ENCODE measurements at regions not wholly inside any gene's neighbourhood (a gene's known extent, or its start where the extent isn't known, plus 50 kb on each side); places are given as distances from the start of the nearest gene placed in this dataset.

DNA sequence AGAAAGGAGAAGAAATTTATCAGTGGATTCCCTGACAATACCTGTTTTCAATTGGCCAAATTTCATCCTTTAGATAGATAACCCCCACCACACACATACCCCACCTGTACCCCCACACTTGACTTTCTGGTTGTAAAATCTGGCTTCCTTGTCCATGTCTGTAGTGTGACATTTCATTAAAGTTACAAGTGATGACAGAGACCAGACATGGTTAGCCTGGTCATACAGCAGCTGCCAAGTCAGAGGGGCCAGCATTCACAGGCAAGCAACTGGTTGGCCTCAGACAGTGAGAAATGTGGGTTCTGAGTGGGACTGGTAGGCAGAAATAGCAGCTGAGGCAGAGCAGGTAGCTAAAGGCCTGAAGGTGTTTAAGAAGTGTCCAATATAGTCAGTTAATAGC lies 238.6 kb upstream of the SOX14 start:
- BruUV-seq (replicated peaks), result no TSS peak
- CTCF ChIA-PET, result no interaction called here
- intact Hi-C loops (cut with micrococcal nuclease; ENCODE audit: unreplicated experiment), result no loop called here

DNA sequence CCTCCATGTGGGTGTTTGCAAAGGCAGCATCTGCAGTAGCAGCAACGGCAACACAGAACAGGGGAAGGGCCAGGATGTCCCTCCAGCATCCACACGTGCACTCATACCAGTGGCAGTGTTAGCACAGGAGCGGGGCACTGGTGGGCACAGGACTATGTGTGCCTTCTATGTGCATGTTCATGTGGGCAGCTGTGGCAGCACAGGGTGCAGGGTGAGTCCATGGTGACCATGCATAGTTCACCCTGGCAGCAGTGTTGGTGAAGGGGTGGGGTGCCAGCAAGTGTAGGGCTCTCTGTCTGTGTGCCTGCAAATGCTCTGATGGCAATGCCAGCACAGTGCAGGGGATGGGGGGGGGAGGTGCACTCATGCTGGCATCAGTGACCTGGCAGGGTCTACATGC lies 222.1 kb upstream of the SOX14 start:
- intact Hi-C loops (cut with micrococcal nuclease; ENCODE audit: unreplicated experiment), result no loop called here
- DNase-seq (ENCODE audit: low spot score), result no peak
- CTCF ChIA-PET, result no interaction called here
- H3K36me3 ChIP-seq (ENCODE audit: insufficient read depth, low read length, poor library complexity, severe bottlenecking), result no peaks in the 10 kb centered on the region
- H3K4me1 ChIP-seq (ENCODE audit: insufficient read depth, low read length, poor library complexity, severe bottlenecking), result no peaks in the 10 kb centered on the region
- no peaks in the 10 kb centered on the region for H3K27me3 ChIP-seq (replicated peaks; ENCODE audit: insufficient read depth, low read depth, low read length, poor library complexity)
- no peak overlapping the region for H3K4me3 ChIP-seq (ENCODE audit: low read depth, low read length, poor library complexity, severe bottlenecking)
- BruUV-seq (replicated peaks), result no TSS peak
- no peaks in the 10 kb centered on the region for H3K9me3 ChIP-seq (ENCODE audit: low read depth, low read length, poor library complexity, severe bottlenecking)
- no peak overlapping the region for H3K27ac ChIP-seq (ENCODE audit: low read depth, low read length, poor library complexity, severe bottlenecking)
- POLR2A ChIA-PET (ENCODE audit: low non-redundant PET), result no interaction called here
- TF ChIP-seq, protein P1, sequence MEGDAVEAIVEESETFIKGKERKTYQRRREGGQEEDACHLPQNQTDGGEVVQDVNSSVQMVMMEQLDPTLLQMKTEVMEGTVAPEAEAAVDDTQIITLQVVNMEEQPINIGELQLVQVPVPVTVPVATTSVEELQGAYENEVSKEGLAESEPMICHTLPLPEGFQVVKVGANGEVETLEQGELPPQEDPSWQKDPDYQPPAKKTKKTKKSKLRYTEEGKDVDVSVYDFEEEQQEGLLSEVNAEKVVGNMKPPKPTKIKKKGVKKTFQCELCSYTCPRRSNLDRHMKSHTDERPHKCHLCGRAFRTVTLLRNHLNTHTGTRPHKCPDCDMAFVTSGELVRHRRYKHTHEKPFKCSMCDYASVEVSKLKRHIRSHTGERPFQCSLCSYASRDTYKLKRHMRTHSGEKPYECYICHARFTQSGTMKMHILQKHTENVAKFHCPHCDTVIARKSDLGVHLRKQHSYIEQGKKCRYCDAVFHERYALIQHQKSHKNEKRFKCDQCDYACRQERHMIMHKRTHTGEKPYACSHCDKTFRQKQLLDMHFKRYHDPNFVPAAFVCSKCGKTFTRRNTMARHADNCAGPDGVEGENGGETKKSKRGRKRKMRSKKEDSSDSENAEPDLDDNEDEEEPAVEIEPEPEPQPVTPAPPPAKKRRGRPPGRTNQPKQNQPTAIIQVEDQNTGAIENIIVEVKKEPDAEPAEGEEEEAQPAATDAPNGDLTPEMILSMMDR (conservative IDR thresholded peaks at IDR 0.05; ENCODE audit: low read depth, low read length), result no peak
- no peak for TF ChIP-seq EZH2 (IDR thresholded peaks at IDR 0.05; ENCODE audit: borderline replicate concordance, low read depth, low read length, poor library complexity, severe bottlenecking)

More for the DNA sequence above, 238.6 kb upstream of the SOX14 start:
- Histone ChIP-seq H3K9me3 (ENCODE audit: low read depth, low read length, poor library complexity, severe bottlenecking) (no peaks in the 10 kb centered on the region), H3K36me3 (ENCODE audit: insufficient read depth, low read length, poor library complexity, severe bottlenecking) (no peaks in the 10 kb centered on the region), H3K27ac (ENCODE audit: low read depth, low read length, poor library complexity, severe bottlenecking) (no peak overlapping the region), H3K27me3 (replicated peaks; ENCODE audit: insufficient read depth, low read depth, low read length, poor library complexity) (peaks cover 7% of the 10 kb centered on the region), H3K4me3 (ENCODE audit: low read depth, low read length, poor library complexity, severe bottlenecking) (no peak overlapping the region), H3K4me1 (ENCODE audit: insufficient read depth, low read length, poor library complexity, severe bottlenecking) (no peaks in the 10 kb centered on the region)
- TF ChIP-seq EZH2 (IDR thresholded peaks at IDR 0.05; ENCODE audit: borderline replicate concordance, low read depth, low read length, poor library complexity, severe bottlenecking), result no peak
- TF ChIP-seq, protein P1 (conservative IDR thresholded peaks at IDR 0.05; ENCODE audit: low read depth, low read length), result no peak
- POLR2A ChIA-PET (ENCODE audit: low non-redundant PET), result no interaction called here
- no peak for DNase-seq (ENCODE audit: low spot score)

DNA sequence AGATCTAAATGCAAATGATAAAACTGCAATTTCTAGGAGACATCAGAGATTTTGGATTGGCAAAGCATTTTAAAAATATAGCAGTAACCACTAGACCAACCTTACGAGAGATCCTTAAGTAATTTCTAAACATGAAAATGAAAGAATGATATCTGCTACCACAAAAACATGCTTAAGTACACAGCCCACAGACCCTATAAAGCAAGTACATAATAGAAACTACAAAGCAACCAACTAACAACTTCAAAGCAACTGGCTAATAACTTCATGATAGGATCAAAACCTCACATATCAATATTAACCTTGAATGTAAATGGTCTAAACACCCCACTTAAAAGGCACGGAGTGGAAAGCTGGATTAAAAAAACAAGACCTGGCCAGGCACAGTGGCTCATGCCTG lies 209.9 kb upstream of the SOX14 start:
- Histone ChIP-seq H3K9me3 (ENCODE audit: low read depth, low read length, poor library complexity, severe bottlenecking) (no peaks in the 10 kb centered on the region), H3K36me3 (ENCODE audit: insufficient read depth, low read length, poor library complexity, severe bottlenecking) (no peaks in the 10 kb centered on the region), H3K4me3 (ENCODE audit: low read depth, low read length, poor library complexity, severe bottlenecking) (no peak overlapping the region), H3K27me3 (replicated peaks; ENCODE audit: insufficient read depth, low read depth, low read length, poor library complexity) (peaks cover 8% of the 10 kb centered on the region), H3K4me1 (ENCODE audit: insufficient read depth, low read length, poor library complexity, severe bottlenecking) (no peaks in the 10 kb centered on the region), H3K27ac (ENCODE audit: low read depth, low read length, poor library complexity, severe bottlenecking) (no peak overlapping the region)
- DNase-seq (ENCODE audit: low spot score), result no peak
- no peak for TF ChIP-seq EZH2 (IDR thresholded peaks at IDR 0.05; ENCODE audit: borderline replicate concordance, low read depth, low read length, poor library complexity, severe bottlenecking)
- TF ChIP-seq, protein P1 (conservative IDR thresholded peaks at IDR 0.05; ENCODE audit: low read depth, low read length), result no peak
- intact Hi-C loops (cut with micrococcal nuclease; ENCODE audit: unreplicated experiment), result no loop called here
- POLR2A ChIA-PET (ENCODE audit: low non-redundant PET), result no interaction called here
- BruUV-seq (replicated peaks), result no TSS peak
- CTCF ChIA-PET, result no interaction called here

Data from A673 (cell line).